ENCODE measurements at regions not wholly inside any gene's neighbourhood (a gene's known extent, or its start where the extent isn't known, plus 50 kb on each side); places are given as distances from the start of the nearest gene placed in this dataset.
A peak's percentile ranks its signal among the peaks of the same experiment; 100 is the strongest.

- H3K79me2 ChIP-seq (ENCODE audit: control insufficient read depth, insufficient read depth, low read length) = no peaks in the 10 kb centered on the region
- H3K4me3 ChIP-seq (ENCODE audit: control insufficient read depth in 2 of 3, extremely low read depth in 1 of 3, insufficient read depth in 2 of 3, low read depth in 1 of 3, low read length in 3 of 3) = no peak overlapping the region
- FAIRE-seq = peak; percentile 64
- no peaks in the 10 kb centered on the region for H3K9me1 ChIP-seq (ENCODE audit: control insufficient read depth, extremely low read depth, insufficient read depth, low read length)
- no peak overlapping the region for H3K4me2 ChIP-seq (ENCODE audit: control insufficient read depth, extremely low read depth, insufficient read depth, low read depth, low read length)
- TF ChIP-seq CTCF (optimal IDR thresholded peaks at IDR 0.05 in 1 of 3, IDR thresholded peaks at IDR 0.05 in 1 of 3, conservative IDR thresholded peaks at IDR 0.05 in 1 of 3; ENCODE audit: extremely low read depth in 1 of 3, insufficient read depth in 2 of 3, low read length in 3 of 3) = peak; percentile 49 to 65 (median 59)
- TF ChIP-seq EZH2 (IDR thresholded peaks at IDR 0.05; ENCODE audit: low read length) = no peak
- H2AFZ ChIP-seq (ENCODE audit: control insufficient read depth, low read length) = no peak overlapping the region
- no peaks in the 10 kb centered on the region for H4K20me1 ChIP-seq (ENCODE audit: control insufficient read depth, extremely low read depth, insufficient read depth, low read length)
- dilution Hi-C loops (cut with MboI; ENCODE audit: extremely low pct_ligation_motif_present, low sequenced_read_pairs) = loop anchor here (25.0 kb wide), 1 partner anchor 799 kb away; no protein-coding TSS in a partner anchor
- H3K27ac ChIP-seq (ENCODE audit: control insufficient read depth, insufficient read depth, low read length) = no peak overlapping the region
- no peaks in the 10 kb centered on the region for H3K27me3 ChIP-seq (ENCODE audit: control insufficient read depth, extremely low read depth, insufficient read depth, low read length)
- H3K4me1 ChIP-seq (ENCODE audit: control insufficient read depth, extremely low read depth, insufficient read depth, low read length) = no peaks in the 10 kb centered on the region
- no peaks in the 10 kb centered on the region for H3K9me3 ChIP-seq (ENCODE audit: control insufficient read depth, low read depth, low read length)
- no peak overlapping the region for H3K9ac ChIP-seq (ENCODE audit: control insufficient read depth, extremely low read depth, insufficient read depth, low read length)
- no peaks in the 10 kb centered on the region for H3K36me3 ChIP-seq (ENCODE audit: control insufficient read depth in 2 of 2, extremely low read depth in 1 of 2, insufficient read depth in 2 of 2, low read length in 2 of 2)
- DNase-seq (ENCODE audit: low read depth, low spot score) = no peak
Observed at GRCh38 chrX:33336783-33337182, 125.4 kb upstream of the DMD start.

GRCh38 chrX:33333271-33333670 lies 121.9 kb upstream of the DMD start:
- TF ChIP-seq EZH2 (IDR thresholded peaks at IDR 0.05; ENCODE audit: low read length) = no peak
- TF ChIP-seq CTCF (optimal IDR thresholded peaks at IDR 0.05 in 1 of 3, IDR thresholded peaks at IDR 0.05 in 1 of 3, conservative IDR thresholded peaks at IDR 0.05 in 1 of 3; ENCODE audit: extremely low read depth in 1 of 3, insufficient read depth in 2 of 3, low read length in 3 of 3) = no peak
- dilution Hi-C loops (cut with MboI; ENCODE audit: extremely low pct_ligation_motif_present, low sequenced_read_pairs) = loop anchor here (25.0 kb wide), 1 partner anchor 796 kb away; no protein-coding TSS in a partner anchor
- no peaks in the 10 kb centered on the region for H3K27me3 ChIP-seq (ENCODE audit: control insufficient read depth, extremely low read depth, insufficient read depth, low read length)
- H3K27ac ChIP-seq (ENCODE audit: control insufficient read depth, insufficient read depth, low read length) = no peak overlapping the region
- no peak for FAIRE-seq
- H3K4me2 ChIP-seq (ENCODE audit: control insufficient read depth, extremely low read depth, insufficient read depth, low read depth, low read length) = no peak overlapping the region
- H3K9me3 ChIP-seq (ENCODE audit: control insufficient read depth, low read depth, low read length) = no peaks in the 10 kb centered on the region
- H4K20me1 ChIP-seq (ENCODE audit: control insufficient read depth, extremely low read depth, insufficient read depth, low read length) = no peaks in the 10 kb centered on the region
- H2AFZ ChIP-seq (ENCODE audit: control insufficient read depth, low read length) = no peak overlapping the region
- no peaks in the 10 kb centered on the region for H3K36me3 ChIP-seq (ENCODE audit: control insufficient read depth in 2 of 2, extremely low read depth in 1 of 2, insufficient read depth in 2 of 2, low read length in 2 of 2)
- H3K9me1 ChIP-seq (ENCODE audit: control insufficient read depth, extremely low read depth, insufficient read depth, low read length) = no peaks in the 10 kb centered on the region
- H3K79me2 ChIP-seq (ENCODE audit: control insufficient read depth, insufficient read depth, low read length) = no peaks in the 10 kb centered on the region
- no peak overlapping the region for H3K4me3 ChIP-seq (ENCODE audit: control insufficient read depth in 2 of 3, extremely low read depth in 1 of 3, insufficient read depth in 2 of 3, low read depth in 1 of 3, low read length in 3 of 3)
- no peak for DNase-seq (ENCODE audit: low read depth, low spot score)
- no peaks in the 10 kb centered on the region for H3K4me1 ChIP-seq (ENCODE audit: control insufficient read depth, extremely low read depth, insufficient read depth, low read length)
- H3K9ac ChIP-seq (ENCODE audit: control insufficient read depth, extremely low read depth, insufficient read depth, low read length) = no peak overlapping the region
